Calu3 (cell line): ENCODE measurements at regions not wholly inside any gene's neighbourhood (a gene's known extent, or its start where the extent isn't known, plus 50 kb on each side); places are given as distances from the start of the nearest gene placed in this dataset.

Source experiments
- BruUV-seq: library from RNA; stranded (reverse); fragments of 400-500 nt; replicated peaks from 2 replicates; lab custom pipeline; 2021; lab: Mats Ljungman, UMichigan
- CTCF ChIA-PET: fragments of 300-600 bp; sonication (Branson Sonifier 250); formaldehyde crosslinking; loops from one replicate; lab custom pipeline; 2022; ENCODE audit warnings: antibody characterized with exemption; lab: Charles Lee
- DNase-seq: peaks from one replicate; pipeline ENCODE4 v3.0.0; 2022
- H3K27ac Mint-ChIP-seq: one replicate; pipeline ENCODE4 v1.8.0; 2022; ENCODE audit warnings: mixed read lengths; ENCODE audit not compliant: unreplicated experiment
- H3K27me3 Mint-ChIP-seq: one replicate; pipeline ENCODE4 v1.8.0; 2022; ENCODE audit warnings: mixed read lengths; ENCODE audit not compliant: unreplicated experiment
- H3K36me3 Mint-ChIP-seq: one replicate; pipeline ENCODE4 v1.8.0; 2022; ENCODE audit warnings: mild to moderate bottlenecking, moderate library complexity, mixed read lengths; ENCODE audit not compliant: insufficient read depth, unreplicated experiment
- H3K4me1 Mint-ChIP-seq: one replicate; pipeline ENCODE4 v1.8.0; 2022; ENCODE audit warnings: mild to moderate bottlenecking, low read depth, mixed read lengths; ENCODE audit not compliant: unreplicated experiment
- H3K4me3 Mint-ChIP-seq: one replicate; pipeline ENCODE4 v1.8.0; 2022; ENCODE audit warnings: mild to moderate bottlenecking, low read depth, moderate library complexity, mixed read lengths; ENCODE audit not compliant: unreplicated experiment
- H3K9me3 Mint-ChIP-seq: one replicate; pipeline ENCODE4 v1.8.0; 2022; ENCODE audit warnings: low read depth, mixed read lengths; ENCODE audit not compliant: unreplicated experiment
- CTCF ChIP-seq: fragments of 200-600 bp; IDR thresholded peaks from one replicate; pipeline ENCODE4 v1.8.0; 2022; ENCODE audit warnings: antibody characterized with exemption; ENCODE audit not compliant: unreplicated experiment
- intact Hi-C: fragments of 100-400 bp; cut with micrococcal nuclease; formaldehyde crosslinking; loops from one replicate; pipeline ENCODE4 v1.10.0; 2022; ENCODE audit not compliant: unreplicated experiment

- intact Hi-C loops = no loop called here
- BruUV-seq = no TSS peak
- no peak overlapping the region for H3K4me3 Mint-ChIP-seq
- CTCF ChIA-PET = no interaction called here
- H3K27ac Mint-ChIP-seq = no peak overlapping the region
- no peaks in the 10 kb centered on the region for H3K27me3 Mint-ChIP-seq
- H3K9me3 Mint-ChIP-seq = no peaks in the 10 kb centered on the region
- TF ChIP-seq CTCF = no peak
- no peak for DNase-seq
- no peaks in the 10 kb centered on the region for H3K36me3 Mint-ChIP-seq
- H3K4me1 Mint-ChIP-seq = no peaks in the 10 kb centered on the region
Observed at GRCh38 chr4:111781611-111782010, 363.6 kb upstream of the FAM241A start.

- BruUV-seq = no TSS peak
- Mint-ChIP-seq H3K4me1 (no peaks in the 10 kb centered on the region), H3K4me3 (no peak overlapping the region), H3K27me3 (no peaks in the 10 kb centered on the region), H3K36me3 (no peaks in the 10 kb centered on the region), H3K9me3 (no peaks in the 10 kb centered on the region), H3K27ac (no peak overlapping the region)
- no peak for TF ChIP-seq CTCF
- CTCF ChIA-PET = no interaction called here
- intact Hi-C loops = no loop called here
- DNase-seq = no peak
Observed at GRCh38 chr4:111788099-111788498, 357.2 kb upstream of the FAM241A start.

- no peak for DNase-seq
- no TSS peak for BruUV-seq
- no peaks in the 10 kb centered on the region for H3K27me3 Mint-ChIP-seq
Observed at GRCh38 chr4:111789901-111790640, 355.2 kb upstream of the FAM241A start.

GRCh38 chr4:111792632-111793031 lies 352.6 kb upstream of the FAM241A start:
- H3K9me3 Mint-ChIP-seq = no peaks in the 10 kb centered on the region
- TF ChIP-seq CTCF = no peak
- no peak overlapping the region for H3K27ac Mint-ChIP-seq
- H3K4me1 Mint-ChIP-seq = no peaks in the 10 kb centered on the region
- H3K27me3 Mint-ChIP-seq = no peaks in the 10 kb centered on the region
- DNase-seq = no peak
- H3K4me3 Mint-ChIP-seq = no peak overlapping the region
- intact Hi-C loops = no loop called here
- BruUV-seq = no TSS peak
- H3K36me3 Mint-ChIP-seq = no peaks in the 10 kb centered on the region
- CTCF ChIA-PET = no interaction called here

More at GRCh38 chr4:111789901-111790640, 355.2 kb upstream of the FAM241A start:
- Mint-ChIP-seq H3K4me1 (no peaks in the 10 kb centered on the region), H3K9me3 (no peaks in the 10 kb centered on the region), H3K36me3 (no peaks in the 10 kb centered on the region), H3K27ac (no peak overlapping the region), H3K4me3 (no peak overlapping the region)
- intact Hi-C loops = no loop called here
- no peak for TF ChIP-seq CTCF
- CTCF ChIA-PET = no interaction called here
